Kidney epithelial cell (primary cell): ENCODE measurements at regions not wholly inside any gene's neighbourhood (a gene's known extent, or its start where the extent isn't known, plus 50 kb on each side); places are given as distances from the start of the nearest gene placed in this dataset.

ENCODE experiments used
- DNase-seq: peaks from one replicate; pipeline ENCODE4 v3.0.0-alpha.2; 2010; ENCODE audit warnings: low read depth
- H3K27me3 ChIP-seq: 2 replicates; pipeline ENCODE4 v1.6.0; 2011; ENCODE audit warnings: low read length; ENCODE audit not compliant: control insufficient read depth, insufficient read depth
- H3K36me3 ChIP-seq: 2 replicates; pipeline ENCODE4 v1.5.1; 2011; ENCODE audit warnings: low read length; ENCODE audit not compliant: control insufficient read depth, insufficient read depth
- H3K4me3 ChIP-seq: 2 replicates; pipeline ENCODE4 v1.5.1; 2011; ENCODE audit warnings: low read depth, mild to moderate bottlenecking, control low read depth, low read length
- TF ChIP-seq, protein P1 (sequence below): IDR thresholded peaks from 2 replicates; pipeline ENCODE4 v1.5.1; 2011; ENCODE audit warnings: mild to moderate bottlenecking, moderate library complexity, low read length, control low read depth, inconsistent platforms; ENCODE audit not compliant: insufficient read depth, poor library complexity, severe bottlenecking

DNA sequence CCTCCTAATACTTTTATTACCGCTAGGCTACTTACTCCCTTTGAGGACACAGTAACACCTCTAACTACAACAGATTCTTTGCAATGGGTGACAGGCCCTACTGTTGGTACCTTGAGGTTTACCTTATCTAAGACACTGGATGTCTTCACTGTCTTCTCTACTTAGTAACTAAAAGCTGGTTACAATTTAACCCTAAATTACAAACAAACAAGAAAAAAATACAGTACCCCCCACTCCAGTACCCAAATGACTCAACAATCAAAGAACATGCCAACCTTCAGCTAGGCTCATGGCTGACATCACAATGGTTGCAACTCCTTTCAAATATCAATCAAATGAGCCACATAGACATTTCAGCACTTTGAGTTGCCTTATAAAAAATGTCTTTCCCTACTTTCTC lies 198.0 kb downstream of the GUCY2F start:
- Histone ChIP-seq H3K4me3 (no peak overlapping the region), H3K36me3 (no peaks in the 10 kb centered on the region), H3K27me3 (no peaks in the 10 kb centered on the region)
- DNase-seq = no peak
- TF ChIP-seq, protein P1, sequence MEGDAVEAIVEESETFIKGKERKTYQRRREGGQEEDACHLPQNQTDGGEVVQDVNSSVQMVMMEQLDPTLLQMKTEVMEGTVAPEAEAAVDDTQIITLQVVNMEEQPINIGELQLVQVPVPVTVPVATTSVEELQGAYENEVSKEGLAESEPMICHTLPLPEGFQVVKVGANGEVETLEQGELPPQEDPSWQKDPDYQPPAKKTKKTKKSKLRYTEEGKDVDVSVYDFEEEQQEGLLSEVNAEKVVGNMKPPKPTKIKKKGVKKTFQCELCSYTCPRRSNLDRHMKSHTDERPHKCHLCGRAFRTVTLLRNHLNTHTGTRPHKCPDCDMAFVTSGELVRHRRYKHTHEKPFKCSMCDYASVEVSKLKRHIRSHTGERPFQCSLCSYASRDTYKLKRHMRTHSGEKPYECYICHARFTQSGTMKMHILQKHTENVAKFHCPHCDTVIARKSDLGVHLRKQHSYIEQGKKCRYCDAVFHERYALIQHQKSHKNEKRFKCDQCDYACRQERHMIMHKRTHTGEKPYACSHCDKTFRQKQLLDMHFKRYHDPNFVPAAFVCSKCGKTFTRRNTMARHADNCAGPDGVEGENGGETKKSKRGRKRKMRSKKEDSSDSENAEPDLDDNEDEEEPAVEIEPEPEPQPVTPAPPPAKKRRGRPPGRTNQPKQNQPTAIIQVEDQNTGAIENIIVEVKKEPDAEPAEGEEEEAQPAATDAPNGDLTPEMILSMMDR = no peak

DNA sequence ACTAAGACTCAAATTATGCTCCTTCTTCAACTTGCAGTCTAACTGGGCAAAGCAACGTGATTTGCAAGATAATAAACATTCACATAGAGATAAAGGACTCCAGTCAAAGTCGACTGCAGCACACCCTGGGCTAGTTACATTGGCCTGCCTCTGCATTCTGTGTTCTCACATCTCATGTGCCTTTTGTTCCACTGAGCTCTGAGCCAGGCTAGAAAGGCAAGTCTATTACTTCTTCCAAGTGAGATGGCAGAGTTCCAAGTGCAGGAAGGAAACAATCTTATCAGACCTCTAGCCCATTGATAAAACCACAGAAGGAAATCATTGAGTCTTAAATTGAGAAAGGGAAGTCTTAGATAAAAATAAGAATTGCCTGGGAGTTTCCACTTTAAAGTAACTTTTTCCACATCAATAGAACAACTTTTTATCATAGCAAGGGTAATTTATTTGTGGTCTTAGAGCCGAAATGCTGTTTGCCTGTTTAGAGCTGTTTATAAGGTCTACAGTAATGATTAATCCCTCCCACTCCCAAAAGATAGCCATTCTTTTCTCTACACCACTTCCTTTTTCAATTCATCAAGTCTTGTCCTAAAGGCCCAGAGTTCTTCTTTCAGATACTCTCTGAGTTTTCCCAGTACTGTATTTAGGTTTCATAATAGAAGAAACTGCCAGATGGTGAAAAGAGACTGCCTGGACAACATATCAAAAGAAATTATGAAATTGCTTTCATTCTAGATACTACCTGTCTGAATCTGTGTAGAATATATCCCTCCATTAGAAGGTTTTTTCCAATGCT lies 200.2 kb downstream of the GUCY2F start:
- Histone ChIP-seq H3K36me3 (no peaks in the 10 kb centered on the region), H3K27me3 (no peaks in the 10 kb centered on the region)
- DNase-seq = no peak

DNA sequence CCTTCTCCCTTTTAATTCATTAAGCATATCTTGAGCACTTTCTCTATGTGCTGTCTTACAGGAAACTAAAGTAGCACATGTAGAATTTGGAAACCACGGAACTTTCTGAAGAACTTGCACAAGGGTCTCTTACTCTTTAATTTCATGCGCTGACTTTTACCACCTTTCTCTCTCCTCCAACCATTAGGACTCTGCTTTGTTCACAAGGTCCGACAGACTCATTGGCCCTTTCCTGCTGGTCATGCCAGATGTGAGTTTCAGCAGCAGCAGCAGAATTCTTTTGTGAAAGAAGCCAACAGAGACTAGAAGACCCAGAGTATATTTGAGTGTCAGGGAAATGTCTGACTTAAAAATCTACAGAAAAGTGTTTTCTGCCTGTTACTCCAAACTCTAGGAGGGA lies 207.1 kb downstream of the GUCY2F start:
- Histone ChIP-seq H3K27me3 (peaks cover 4% of the 10 kb centered on the region), H3K36me3 (no peaks in the 10 kb centered on the region), H3K4me3 (no peak overlapping the region)
- no peak for DNase-seq
- TF ChIP-seq, protein P1 = no peak

More for the DNA sequence above, 200.2 kb downstream of the GUCY2F start:
- TF ChIP-seq, protein P1 = no peak
- H3K4me3 ChIP-seq = no peak overlapping the region

DNA sequence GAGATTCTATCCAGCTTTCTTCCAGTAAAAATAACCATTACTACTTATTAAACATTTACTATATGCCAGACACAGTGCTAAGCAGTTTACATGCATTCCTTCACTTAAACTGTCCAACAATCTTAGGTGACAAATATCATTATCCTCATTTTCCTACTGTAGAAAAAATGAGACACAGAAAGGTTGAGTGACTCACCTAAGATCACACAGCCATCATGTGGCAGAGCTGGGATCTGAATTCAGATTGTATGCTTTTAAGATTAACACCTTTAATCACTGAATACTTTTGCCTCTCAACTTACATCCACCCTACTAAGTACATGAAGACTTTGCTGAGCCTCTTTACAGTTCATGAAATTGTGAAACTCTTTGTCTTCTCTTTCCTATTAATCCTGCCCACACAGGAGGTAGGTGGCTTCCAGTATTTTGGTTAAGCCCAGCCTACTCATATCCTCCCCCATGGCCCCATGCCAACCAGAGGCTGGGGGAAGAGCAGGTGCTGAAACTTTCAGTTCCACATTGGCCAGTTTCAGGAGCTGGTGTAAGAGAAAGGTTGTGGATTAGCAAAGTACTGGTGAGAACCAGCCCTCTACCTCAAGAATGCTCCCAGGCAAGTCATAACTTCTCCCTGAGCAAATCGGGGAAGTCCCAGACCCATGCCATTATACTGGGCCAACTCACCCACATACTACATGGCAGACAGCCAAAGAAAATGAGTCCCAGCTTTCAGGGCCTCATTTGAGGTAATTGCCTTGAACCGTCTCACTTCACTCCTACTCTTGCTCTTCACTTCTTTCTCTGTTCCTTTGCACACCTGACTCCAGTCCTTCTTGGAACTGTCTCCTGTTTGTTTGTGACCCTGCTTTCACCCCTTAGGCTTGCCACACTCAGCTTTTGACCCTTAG lies 211.1 kb downstream of the GUCY2F start:
- TF ChIP-seq, protein P1 = no peak
- peak; percentile 52 for DNase-seq
- no peaks in the 10 kb centered on the region for H3K36me3 ChIP-seq
- peaks cover 5% of the 10 kb centered on the region for H3K27me3 ChIP-seq
- H3K4me3 ChIP-seq = no peak overlapping the region

DNA sequence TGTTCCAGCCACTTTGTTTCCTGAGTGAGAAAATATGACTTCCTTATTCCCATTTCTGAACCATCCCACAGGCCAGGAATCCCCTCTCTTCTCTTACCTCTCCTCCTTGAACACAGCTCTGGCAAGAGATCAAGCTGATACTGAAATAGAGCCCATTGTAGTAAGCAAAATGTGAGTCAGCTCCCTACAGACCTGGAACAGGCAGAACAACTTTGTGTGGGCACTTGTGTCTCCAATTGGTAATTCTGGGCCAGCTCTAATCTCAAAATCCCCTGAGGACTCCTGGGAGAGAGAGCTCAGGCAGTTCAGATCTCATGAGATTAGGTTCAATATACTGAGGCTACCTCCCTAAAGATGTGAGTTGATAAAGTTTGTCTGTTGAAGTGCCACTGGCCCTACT lies 213.5 kb downstream of the GUCY2F start:
- Histone ChIP-seq H3K4me3 (no peak overlapping the region), H3K36me3 (no peaks in the 10 kb centered on the region), H3K27me3 (peaks cover 2% of the 10 kb centered on the region)
- DNase-seq = no peak
- TF ChIP-seq, protein P1 = no peak
